ENCODE measurements at regions not wholly inside any gene's neighbourhood (a gene's known extent, or its start where the extent isn't known, plus 50 kb on each side); places are given as distances from the start of the nearest gene placed in this dataset.

DNA sequence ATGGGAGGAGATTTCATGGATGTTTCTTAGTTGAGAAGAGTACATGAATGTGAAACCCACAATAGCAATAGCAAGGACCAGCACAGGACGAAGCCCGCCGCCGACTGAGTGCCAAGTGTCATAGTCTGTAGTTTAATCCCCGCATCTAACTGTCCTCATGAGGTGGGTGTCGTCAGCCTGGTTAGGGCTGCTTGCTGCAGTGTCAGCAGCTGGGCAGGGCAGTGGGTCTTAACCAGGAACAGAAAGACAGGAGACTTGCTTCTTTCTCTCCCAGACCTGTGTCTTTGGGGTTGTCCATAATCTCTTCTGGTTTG lies 146.6 kb downstream of the VAPA start:
- TF ChIP-seq CTCF (IDR thresholded peaks at IDR 0.05; ENCODE audit: insufficient read depth, low read depth, low read length): no peak
- TF ChIP-seq EZH2 (IDR thresholded peaks at IDR 0.05; ENCODE audit: insufficient read depth, low read length): no peak

Measured in astrocyte (in vitro differentiated cells and primary cell).